Muscle of back (tissue), 3 donors: ENCODE measurements at regions not wholly inside any gene's neighbourhood (a gene's known extent, or its start where the extent isn't known, plus 50 kb on each side); places are given as distances from the start of the nearest gene placed in this dataset.
"Not testable (repeated sequence)": the region's sequence is repeated elsewhere in the genome, so short reads cannot be mapped to it uniquely, and the experiment has no call there.

Source experiments
- DNase-seq, 3 donors: peaks; one replicate each; pipeline versions ENCODE4 v3.0.0 to v3.0.0-alpha.2; 2013

GRCh38 chr6:76683985-76684384 lies 611.5 kb upstream of the IMPG1 start:
- no peak for DNase-seq

DNA sequence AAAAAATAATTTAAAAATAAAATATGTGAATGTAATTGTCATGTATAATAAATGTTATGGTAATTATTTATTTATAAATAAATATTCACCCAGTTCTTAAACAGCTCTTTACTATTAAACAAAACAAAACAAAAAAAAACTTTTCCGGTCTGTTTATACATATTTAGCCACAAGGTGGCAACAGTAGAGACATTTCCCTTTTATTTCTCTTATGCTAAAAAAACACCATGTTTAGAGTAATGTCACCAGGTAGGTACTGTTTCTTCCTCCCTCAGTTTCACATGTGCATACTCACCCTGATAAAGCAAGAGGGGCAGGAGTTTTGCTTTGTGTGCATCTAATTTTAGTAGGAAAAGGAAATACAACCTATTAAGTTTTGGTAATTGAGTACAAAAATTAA lies 610.4 kb upstream of the IMPG1 start:
- DNase-seq: no peak

- peak; percentile 11 to 34 (median 15) for DNase-seq
Observed at GRCh38 chr6:76681781-76682180, 609.3 kb upstream of the IMPG1 start.

GRCh38 chr6:76677017-76677416 lies 604.6 kb upstream of the IMPG1 start:
- DNase-seq: no peak

DNA sequence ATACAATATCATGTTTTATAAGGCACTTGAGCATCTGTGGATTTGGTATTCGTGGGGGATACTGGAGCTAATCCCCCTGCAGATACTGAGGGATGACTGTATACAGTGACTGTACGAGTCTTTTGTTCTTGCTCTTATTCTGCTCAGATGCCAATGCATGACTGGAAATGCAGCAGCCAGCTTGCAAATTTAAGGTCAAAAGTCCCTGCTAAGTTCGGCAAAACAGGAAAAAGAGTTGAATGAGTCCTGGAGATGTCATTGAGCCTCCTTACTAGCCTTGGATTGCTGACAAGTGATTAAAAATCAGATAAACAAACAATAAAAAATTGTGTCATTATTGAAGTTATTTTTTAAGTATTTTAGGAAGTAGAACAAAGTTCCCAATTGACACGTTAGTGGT lies 599.3 kb upstream of the IMPG1 start:
- DNase-seq: no peak

GRCh38 chr6:76644231-76644630 lies 571.8 kb upstream of the IMPG1 start:
- no peak for DNase-seq

DNA sequence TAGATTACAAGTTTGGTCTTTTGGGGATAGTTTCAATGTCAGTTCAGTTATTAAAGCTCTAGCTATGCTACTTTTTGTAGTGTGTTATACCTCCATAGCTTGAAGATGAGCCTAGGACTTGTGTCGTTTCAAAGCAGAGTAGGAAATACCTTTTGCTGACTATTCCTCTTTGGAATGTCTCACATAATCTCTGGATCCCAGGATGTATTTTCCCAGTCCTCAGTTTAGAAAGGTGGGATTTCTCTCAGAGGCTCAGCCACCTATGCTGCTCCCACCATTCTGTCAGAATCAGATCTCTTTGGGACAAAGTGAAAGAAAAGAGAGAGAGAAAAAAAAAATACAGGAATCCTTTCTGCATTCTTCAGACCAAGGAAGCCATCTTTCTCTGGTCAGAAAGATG lies 567.5 kb upstream of the IMPG1 start:
- no peak for DNase-seq

DNA sequence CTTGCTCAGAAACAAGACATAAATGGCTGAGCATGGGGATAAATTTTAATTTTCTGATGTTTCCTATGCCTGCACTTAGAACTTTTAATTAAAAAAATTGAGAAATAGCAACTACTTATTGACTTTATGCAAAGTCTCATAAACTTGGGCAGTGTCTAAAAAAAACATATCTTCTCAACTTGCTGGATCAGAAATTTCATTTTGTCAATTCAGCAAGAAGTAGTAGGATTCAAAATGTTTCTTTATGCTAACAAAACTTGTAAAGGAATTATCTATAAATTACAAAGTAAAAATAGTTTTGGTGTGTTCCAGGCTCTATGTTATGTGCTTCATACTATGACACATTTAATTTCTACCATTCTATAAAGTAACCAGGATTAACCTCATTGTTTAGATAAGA lies 562.2 kb upstream of the IMPG1 start:
- DNase-seq: no peak

DNA sequence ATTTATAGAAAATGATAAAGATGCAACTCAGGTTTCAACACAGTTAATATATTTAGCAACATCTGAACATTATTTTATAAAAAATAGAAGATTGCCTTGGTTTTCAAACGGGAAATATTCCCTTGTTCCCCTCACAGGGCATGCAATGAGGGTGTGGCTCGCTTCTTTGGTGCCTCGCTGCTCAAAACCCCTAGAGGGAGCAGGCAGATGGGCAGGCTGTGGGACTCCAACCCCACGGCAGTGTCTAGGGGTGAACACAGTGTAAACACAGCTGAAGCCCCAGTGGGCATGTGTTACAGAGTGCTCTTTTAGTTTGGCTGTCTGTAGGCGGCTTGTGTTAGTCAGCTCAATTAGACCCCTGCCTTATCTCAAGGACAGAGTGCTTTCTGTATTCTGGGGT lies 560.8 kb upstream of the IMPG1 start:
- no peak for DNase-seq

DNA sequence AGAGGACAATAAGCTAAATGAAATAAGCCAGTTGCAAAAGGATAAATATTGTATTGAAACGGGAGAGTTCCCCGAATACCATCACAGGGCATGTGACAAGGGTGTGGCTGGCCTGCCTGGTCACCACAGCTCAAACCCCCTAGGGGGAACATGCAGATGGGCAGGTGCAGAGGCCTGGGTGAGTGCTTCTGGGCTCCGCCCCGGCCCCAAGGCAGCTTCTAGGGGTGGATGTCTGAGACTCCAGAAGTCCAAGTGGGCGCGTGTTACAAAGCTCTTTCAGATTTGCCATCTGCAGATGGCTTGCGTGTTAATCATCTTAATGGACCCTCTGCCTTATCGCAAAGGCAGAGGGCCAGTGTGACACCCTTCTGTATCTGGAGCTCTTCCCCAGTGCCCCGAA lies 559.2 kb upstream of the IMPG1 start:
- no peak for DNase-seq

DNA sequence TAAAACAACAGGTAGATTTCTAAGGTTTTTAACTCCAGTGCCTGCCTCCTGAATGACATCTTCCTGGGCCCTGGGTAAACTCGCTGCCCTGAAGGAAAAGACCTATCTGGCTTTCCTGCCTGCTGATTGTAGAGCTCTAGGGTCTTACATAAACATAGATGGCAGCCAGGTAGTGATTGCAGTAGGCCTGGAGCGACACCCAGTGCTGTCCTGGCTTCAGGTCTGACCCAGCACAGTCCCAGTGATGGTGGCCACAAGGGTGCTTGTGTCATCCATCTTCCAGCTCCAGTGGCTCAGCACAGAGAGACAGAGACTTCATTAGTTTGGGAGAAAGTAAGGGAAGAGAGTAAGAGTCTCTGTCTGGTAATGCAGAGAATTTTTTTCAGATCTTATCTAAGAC lies 542.9 kb upstream of the IMPG1 start:
- no peak for DNase-seq

- no peak for DNase-seq
Observed at GRCh38 chr6:76612954-76613353, 540.5 kb upstream of the IMPG1 start.

GRCh38 chr6:76609160-76609559 lies 536.7 kb upstream of the IMPG1 start:
- DNase-seq: no peak

GRCh38 chr6:76594109-76594508 lies 521.6 kb upstream of the IMPG1 start:
- DNase-seq: no peak

- no peak for DNase-seq
Observed at GRCh38 chr6:76593668-76594067, 521.2 kb upstream of the IMPG1 start.

GRCh38 chr6:76592566-76592965 lies 520.1 kb upstream of the IMPG1 start:
- no peak for DNase-seq

- no peak for DNase-seq
Observed at GRCh38 chr6:76587271-76587670, 514.8 kb upstream of the IMPG1 start.

DNA sequence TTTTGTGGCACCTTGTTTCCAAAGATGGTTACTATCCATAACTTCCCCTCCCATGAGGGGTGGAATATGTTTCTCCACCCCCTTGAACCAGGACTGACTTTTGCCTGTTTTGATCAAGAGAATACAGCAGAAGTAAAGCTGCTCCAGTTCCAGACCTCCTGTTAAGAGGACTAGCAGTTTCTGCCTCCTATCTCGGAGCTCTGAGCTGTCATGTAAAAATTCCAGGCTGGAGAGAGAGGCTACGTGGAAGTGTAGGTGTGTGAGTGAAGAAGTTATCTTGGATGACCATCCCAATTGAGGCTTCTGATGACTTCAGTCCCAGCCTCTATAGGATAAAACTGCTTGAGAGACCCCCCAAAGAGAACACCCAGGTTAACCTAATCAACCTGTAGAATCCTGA lies 511.7 kb upstream of the IMPG1 start:
- no peak for DNase-seq

DNA sequence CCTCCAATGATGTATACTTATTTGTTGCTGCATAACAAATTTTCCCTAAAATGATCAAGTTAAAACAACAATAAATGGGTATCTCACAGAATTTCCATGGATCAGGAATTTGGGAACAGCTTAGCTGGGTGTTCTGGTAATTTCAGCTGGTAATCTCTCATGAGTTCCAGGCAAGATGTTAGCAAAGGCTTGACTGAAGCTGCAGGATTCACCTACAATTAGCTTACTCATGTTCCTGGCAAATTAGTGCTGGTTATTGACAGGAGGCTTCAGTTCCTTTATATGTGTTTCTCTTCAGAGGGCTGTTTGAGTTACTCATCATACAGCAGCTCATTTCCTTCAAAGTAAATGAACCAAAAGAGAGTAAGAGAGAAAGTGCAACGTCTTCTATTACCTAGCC lies 506.3 kb upstream of the IMPG1 start:
- DNase-seq: no peak

- peak in 1 of 3 donors; percentile 21 for DNase-seq
Observed at GRCh38 chr6:76574746-76575145, 502.3 kb upstream of the IMPG1 start.

DNA sequence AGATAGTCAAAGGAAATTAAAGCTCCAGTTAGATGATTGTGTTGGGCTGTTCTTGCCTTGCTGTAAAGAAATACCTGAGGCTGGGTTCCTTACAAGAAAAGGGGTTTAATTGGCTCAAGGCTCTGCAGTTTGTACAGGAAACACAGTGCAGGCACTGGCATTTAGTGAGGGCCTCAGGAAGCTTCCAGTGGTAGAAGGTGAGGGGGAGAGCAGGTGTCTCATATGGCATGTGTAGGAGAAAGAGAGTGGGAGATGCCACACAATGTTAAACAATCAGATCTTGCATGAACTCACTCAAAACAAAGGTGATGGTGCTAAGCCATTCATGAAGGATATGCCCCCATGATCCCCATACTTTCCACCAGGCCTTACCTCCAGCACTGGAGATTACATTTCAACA lies 493.5 kb upstream of the IMPG1 start:
- no peak for DNase-seq

DNA sequence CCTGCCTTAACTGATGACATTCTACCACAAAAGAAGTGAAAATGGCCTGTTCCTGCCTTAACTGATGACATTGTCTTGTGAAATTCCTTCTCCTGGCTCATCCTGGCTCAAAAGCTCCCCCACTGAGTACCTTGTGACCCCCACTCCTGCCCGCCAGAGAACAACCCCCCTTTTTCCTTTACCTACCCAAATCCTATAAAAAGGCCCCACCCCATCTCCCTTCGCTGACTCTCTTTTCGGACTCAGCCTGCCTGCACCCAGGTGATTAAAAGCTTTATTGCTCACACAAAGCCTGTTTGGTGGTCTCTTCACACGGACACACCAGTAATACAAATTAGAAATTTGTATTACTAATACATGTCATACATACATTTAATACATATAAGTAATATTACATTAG lies 489.9 kb upstream of the IMPG1 start:
- not testable (repeated sequence) for DNase-seq

GRCh38 chr6:76560851-76561755 lies 488.6 kb upstream of the IMPG1 start:
- DNase-seq: not testable (repeated sequence)

GRCh38 chr6:76553256-76553655 lies 480.8 kb upstream of the IMPG1 start:
- peak; percentile 47 to 82 (median 71) for DNase-seq
